ENCODE measurements at regions not wholly inside any gene's neighbourhood (a gene's known extent, or its start where the extent isn't known, plus 50 kb on each side); places are given as distances from the start of the nearest gene placed in this dataset.

DNA sequence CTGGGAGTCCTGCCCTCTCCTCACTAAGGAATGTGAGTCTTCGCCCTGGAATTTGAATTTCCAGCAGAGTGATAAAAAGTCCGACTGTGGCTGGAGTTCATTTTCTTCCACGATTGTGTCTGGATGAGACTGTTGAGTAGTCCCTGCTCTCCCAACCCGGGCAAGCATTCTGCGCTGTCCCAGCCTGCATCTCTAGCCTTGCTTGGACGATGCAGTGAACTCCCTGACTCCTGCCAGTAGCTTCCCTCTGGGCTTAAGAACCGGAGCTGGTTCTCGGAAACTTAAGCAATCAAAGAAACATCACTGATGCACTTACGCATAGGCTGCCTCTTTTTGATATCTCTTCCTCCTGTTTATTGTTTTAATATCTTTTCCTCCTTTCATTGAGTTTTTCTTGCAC is 116.0 kb upstream of the FZD8 start:
- DNase-seq = no peak

DNA sequence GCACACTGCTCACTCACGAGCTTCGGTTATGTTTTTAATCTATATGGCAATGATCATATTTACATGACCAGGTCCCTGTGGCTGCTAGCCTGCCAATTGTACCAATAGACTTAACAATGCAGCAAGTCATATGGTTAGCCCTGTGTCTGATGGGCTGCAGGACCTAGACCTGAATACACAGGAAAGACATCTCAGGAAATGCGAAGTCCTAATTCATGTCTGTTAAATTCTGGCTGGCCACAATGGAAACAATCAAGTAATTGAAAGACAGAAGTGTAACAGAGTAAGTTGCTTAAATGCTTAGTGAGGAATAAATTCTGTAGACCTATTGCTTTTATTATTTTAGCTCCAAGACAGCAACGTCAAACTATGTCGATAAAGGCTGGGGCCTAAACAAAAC is 112.4 kb upstream of the FZD8 start:
- no peak for DNase-seq

DNA sequence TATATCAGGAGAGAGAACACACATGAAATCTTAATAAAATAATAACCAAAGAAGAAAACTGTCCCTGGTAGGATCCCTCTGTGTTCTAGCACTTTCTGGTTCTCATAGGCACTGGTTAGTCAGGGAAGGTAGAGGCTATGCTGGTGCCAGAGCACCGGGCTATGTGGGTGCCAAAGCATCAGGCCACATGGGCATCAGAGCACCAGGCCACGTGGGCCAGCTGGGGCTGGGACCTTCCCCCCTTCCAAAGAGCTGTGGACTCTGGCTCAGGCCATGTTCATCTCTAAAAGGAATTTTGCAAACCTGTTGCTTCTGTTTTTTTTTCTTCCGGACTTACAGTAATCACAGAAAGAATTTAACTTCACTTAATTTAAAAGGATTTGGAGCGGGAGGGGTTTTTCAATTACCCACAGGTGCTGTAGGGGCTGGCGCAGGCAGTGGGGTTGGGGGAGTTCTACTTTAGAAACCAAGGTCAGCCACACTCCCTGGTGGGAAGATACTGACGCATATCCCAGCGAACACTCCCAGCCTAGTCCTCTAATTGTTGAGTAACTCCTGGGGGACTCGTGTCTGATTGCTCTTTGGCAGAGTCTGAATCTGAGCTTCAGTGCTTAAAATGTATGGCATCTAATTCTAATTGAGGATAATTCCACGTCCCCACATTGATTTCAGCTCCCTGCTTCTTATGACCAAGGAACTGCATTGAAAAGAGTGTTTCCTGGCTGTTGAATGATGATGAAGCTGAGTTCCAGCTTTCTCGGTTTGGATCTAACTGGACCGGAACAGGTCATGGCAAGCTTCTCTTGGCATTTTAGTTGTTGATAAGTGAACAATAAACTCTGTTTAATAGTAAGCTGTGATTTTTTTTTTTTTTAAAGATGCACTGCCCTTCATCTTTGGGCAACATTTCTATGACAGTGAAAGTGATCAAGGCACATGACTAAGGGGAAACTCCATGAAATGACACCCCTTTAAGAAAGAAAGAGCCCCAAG is 110.7 kb upstream of the FZD8 start:
- no peak for DNase-seq

DNA sequence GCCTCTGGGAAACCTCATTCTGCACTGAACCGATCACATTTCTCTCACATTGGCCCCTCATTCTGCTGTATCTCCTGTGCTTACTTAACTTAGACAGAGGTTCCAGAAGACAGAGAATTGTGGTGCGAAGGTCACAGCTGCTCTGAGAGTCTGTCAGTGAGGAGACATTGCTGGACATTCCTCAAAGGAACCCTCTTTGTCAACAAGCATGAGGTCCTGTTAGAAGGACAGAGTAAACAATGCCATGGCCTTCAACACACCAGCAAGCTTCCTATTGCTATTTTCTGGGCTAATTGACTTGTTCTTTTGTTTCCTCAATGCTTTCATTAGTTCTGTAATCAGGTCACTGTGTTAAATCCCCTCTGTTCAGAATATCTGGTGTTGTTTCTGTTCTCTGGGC is 109.3 kb upstream of the FZD8 start:
- DNase-seq = no peak

DNA sequence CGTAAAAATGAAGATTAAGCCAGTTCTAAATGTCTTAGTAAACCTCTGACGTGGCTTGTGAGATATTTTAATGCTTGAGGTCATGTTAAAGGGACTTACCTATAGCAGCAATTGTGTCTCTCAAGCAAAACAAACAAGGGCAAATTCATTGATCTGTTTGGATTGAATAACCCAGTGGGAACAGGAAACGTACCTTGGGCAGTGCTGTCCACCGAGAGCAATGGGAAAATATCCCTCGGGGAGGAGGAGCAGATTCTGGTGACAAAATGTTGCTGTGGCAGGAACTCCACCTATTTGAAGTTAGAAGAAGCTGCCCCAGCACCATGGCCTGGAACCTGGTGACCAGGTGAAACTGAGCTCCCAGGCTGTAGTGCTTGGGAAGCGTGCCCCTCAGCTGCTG is 107.1 kb upstream of the FZD8 start:
- no peak for DNase-seq

DNA sequence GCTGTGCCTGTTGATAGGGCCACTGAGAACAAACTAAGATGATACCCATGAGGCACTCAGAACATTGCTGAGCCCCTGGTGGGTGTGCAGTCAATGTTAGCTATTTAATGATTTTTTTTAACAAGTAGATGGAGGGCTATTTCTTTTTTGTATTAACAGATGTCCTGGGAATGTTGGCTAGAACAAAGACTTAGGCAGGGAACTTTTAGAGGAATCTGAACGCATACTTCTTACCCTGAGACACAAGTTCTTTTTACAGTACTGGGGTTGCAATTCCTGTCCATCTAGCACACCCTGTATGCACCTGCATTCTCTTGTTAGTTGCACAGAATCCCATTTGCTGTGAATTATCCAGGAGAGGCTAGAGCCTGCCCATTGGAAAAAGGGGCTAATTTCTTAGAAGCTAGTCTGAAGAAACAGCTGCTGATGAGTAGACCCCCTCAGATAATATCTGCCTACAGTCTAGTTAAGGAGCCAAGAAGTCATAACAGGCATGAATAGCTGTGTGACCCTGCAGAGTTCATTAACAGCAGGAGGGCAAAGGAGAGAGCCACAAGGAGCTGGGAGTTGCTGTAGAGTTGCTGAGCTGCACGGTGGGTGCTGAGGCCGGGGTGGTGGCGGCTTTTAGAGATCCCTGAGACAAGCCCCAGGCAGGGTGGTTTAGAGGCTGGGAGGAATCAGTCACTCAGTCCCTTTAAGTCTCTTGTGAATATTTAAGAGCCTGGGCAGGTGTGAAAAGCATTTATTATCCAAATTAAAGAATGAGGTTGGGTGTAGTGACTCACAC is 103.7 kb upstream of the FZD8 start:
- no peak for DNase-seq

DNA sequence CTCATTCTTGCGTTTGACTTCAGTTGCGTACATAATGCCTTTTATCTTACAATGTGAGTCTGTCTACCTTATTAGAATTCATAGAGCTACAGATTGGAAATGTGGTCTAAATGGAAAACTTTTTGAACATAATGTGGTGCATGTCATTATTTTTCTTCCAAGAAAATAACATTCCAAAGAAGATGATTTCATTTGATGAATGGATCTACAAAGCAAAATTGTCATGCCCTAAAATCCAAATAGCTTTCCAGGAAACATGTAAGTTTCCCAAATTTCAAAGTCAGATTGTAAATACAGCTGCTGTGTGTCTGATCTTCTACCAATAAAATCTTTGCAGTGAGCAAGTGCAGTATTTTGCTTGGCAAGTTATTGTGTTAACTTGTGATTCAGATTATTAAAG is 101.8 kb upstream of the FZD8 start:
- DNase-seq = no peak

DNA sequence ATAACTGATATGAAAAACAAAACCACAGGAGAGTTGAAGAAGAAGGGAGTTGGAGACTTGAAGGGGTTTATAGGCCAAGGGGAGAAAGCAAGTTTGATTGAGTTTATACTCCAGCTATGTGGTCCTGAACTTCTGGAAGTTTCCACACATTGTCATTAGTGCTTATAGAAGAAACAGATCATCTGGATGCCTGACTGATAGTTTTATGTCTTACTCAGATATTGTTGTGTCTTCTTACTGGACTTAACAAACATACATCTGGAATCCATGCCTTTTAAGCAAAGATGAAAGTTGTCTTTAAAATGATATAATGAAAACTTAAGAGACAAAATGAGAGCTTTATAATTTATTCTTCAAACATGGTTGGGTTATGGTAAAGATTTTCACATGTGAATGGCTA is 101.3 kb upstream of the FZD8 start:
- DNase-seq = no peak

DNA sequence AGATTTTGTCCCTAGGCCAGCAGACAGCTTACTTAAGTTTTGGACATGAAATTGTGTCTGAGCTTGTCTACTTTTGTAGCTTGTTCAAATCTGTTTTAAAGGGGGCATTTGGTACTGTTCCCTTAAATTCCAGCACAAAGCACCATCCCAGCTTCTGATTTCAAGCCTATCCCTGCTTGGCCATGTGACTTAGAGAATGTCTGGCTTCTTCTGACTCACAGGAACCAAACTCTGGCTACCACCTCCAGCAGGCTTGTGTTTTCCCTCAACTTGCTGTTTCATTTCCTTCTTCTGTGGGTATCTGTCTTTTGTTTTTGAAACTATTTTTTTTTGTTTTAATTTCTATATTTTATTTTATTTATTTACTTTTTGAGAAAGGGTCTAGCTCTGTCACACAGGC is 97.9 kb upstream of the FZD8 start:
- no peak for DNase-seq

DNA sequence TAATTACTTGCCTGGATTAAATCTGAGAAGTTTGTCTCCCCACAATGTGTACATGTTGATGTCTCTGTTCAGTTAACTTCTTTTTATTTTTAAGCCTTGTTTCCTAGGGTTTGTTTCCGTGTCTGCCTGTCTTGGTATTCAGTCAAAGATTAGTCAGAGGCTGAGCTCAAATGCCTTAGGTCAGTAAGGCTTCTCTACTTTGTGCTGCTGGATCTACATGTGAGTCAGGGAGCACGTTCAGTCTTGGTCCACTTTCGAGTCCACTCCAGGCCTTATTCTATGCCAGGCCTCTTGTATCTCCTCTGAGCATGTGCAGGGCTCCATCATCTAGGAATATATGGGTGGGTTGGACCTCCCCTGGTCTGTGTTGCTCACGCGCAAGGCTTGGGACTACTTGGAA is 93.3 kb upstream of the FZD8 start:
- no peak for DNase-seq

DNA sequence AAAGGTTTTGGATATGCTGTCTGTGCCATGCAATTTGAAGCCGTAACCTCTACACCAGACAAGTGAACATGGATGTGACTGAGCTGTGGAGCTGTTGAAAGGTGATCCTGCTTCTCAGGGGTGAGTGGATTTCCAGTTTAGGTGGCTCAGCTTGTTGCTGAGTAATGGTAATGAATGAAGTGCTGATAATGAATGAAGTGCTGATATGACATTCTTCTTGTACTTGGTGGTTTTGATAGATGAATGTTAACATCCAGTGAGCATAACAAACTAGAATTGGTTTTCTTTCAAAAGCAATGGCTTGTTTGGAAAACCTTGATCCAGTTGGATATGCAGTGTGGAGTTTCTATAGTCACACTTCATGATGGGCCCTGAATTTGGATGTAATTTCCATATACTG is 89.7 kb upstream of the FZD8 start:
- no peak for DNase-seq

DNA sequence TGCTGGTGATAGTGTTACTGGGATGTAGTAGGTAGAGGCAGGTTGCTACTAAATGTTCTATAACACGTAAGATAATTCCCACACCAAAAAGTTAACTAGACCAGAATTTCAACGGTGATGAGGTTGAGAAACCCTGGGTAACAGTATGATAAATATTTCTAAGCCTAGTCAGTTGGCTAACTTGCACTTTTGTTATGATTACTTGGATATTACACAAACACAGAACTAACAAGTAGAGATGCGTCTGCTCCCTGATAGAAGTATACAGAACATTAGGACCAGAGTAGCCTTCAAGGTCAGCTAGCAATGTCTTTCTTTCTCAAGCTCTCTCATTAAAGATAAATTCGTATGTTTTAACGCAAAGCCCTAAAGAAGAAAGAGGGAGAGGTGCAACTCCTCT is 86.2 kb upstream of the FZD8 start:
- no peak for DNase-seq

DNA sequence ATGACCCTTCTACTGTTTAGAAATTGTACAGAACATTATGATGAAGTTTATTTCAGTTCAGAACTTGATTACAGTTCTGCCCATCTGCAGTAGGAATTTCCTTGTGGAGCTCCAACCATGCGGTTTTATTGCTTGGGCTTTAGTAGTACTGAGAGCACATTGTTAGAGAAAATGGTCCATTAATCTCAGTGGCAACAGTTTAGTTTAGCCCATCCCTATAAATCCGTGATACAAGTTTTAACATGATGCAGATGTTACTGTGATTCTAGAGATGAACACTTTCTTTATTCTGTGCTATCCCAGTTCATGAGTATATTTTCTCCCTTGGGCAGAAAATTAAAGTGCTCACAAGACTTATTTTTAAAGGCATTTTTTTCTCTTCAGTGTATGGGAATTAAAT is 84.8 kb upstream of the FZD8 start:
- no peak for DNase-seq

DNA sequence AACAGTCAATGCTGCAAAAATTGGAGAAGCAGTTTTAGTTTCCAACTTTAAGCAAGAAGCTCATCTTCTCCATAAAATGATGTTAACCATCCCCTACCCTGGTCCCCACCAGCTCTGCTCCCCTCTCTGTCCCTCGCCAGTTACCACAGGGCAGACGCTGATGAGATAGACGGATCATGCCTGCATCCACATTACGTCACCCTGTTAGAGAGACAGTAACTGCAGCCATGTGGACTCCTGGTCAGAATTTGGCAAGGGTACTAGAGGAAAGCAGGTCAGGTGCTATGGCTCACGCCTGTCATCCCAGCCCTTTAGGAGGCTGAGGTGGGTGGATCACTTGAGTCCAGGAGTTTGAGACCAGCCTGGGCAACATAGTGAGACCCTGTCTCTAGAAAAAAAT is 81.9 kb upstream of the FZD8 start:
- no peak for DNase-seq

DNA sequence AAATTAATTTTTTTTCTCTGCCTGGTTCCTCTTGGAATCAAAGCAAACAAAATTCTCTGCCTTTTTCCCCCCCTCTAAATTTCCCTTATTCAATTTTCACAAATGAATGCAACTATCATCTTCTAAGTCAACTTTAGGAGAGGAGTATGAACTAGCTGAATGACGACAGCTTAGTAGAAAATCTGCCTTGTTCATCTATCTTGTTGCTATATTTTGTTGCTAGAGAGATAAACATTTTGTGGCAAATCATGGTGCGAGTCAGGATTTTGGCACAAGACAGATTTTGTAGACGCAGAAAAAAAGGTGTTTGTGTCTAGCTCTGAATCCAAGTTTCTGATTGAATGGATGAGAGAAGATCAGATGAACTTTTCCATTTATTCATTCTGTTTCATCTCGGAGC is 81.0 kb upstream of the FZD8 start:
- DNase-seq = no peak

DNA sequence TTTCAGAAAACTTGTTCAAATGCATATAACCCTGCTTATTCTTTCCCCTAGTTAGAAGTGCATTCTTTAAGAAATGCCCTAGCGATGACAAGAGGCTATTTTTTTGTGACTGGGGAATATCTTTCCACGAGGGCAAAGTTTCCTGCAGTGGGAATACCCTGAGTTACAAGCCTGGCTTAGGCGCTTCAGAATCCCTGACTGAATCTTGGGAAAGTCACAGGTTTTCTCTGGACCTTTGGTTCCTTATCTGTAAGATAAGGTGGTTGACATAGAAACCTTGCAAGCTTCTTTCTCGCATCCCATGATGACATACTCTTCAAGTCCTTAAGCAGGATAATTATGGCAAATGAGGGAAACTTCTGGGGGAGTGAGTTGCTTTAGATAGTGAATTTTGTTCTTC is 80.5 kb upstream of the FZD8 start:
- no peak for DNase-seq

DNA sequence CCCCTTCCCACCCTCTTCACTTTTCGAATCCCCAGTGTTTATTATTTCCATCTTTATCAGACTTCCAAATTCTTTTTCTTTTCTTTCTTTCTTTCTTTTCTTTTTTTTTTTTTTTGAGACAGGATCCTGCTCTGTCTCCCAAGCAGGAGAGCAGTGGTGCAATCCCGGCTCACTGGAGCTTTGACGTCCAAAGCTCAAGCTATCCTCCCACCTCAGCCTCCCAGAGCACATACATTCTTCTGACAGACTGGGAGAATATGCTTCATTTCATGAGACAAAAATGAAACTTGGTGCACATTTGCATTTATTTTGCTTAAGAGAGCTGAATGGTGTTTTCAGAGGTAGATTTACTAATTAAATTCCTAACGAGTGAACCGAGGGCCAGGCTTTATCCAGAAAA is 80.1 kb upstream of the FZD8 start:
- no peak for DNase-seq

DNA sequence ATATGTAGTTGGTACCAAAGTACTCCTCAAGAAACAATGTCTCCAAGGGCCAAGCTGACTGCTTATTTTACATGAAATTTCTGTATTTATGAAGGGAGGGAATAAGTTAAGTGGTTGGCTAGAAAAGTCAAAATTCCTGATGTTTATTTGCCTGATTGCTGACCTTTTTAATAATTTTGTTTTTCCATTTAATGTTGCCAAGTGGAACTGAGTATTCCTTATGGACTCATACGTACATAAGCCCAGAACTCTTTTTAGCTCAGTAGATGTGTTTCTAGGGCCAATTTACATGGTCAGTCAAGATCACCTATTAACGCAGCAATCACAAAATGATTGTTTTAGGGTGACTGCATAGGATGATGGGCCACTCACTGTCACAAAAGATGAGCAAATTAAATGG is 78.3 kb upstream of the FZD8 start:
- DNase-seq = no peak

DNA sequence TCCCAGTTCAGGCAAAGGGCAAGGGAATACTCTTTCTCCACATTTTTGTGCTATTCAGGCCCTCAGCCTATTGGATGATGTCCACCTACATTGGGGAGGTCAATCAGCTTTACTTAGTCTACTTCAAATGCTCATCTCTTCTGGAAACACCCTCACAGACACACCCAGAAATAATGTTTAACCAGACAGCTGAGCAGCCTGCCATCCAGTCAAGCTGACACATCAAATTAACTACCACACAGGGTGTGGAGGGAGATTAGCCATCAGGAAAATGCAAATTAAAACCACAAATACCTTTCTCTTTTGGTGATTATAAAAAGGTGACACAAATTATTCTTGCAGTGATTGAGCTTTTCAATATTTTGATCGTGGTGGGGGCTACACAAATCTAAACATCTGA is 74.7 kb upstream of the FZD8 start:
- no peak for DNase-seq

DNA sequence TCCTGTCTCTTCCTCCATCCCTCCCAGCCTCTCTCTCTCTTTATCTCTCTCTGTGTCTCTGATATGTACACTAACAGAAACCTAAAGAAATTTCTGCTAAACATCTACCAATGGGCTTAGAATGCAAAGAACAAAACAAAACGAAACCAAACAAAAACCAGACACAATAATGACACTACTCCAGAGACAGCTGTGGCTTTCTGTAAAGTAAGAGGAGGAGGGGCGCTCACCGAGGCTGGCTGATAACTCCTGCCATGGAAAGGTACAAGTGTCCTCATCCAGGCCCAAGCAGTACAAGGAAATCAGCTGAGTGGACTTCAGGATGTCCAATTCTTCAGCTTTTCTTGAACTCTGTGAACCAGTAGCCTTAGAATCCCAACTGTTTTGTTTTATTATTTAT is 70.4 kb upstream of the FZD8 start:
- no peak for DNase-seq

DNA sequence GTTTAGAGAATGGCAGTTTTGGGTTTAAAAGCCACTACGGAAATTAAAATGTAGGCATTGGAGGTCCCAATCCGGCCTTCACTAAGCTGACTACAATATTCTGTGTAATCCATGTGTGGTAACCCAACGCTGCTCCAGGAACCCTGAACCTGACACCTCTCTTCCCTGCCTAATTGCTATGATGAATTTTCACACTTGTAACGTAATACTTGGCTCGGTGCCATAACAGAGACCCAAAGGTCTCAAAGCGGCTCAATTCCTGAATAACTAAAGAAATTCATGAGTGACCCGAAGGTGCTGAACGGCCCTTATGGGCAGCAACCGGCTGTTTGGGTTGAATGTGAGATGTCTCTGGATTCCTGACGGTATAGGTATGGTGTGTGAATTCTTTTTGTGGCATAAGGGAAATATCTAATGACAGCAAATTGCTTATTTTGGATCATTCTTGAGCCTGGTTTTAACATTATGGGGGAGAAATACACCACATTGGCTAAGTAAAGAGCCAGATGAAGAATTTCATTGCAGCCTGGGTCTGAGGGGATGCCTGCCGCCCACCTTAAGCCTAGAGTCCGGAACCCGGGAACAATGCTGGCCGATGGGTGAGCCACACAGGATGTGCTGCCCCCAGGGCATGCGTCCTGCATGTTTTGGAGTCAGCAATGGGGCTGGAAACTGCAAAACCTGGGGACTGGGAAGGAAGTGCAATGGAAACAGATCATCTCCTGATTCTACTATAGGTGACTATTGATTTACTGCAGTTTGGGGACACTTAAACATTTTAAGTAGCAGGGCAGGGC is 69.7 kb upstream of the FZD8 start:
- no peak for DNase-seq

DNA sequence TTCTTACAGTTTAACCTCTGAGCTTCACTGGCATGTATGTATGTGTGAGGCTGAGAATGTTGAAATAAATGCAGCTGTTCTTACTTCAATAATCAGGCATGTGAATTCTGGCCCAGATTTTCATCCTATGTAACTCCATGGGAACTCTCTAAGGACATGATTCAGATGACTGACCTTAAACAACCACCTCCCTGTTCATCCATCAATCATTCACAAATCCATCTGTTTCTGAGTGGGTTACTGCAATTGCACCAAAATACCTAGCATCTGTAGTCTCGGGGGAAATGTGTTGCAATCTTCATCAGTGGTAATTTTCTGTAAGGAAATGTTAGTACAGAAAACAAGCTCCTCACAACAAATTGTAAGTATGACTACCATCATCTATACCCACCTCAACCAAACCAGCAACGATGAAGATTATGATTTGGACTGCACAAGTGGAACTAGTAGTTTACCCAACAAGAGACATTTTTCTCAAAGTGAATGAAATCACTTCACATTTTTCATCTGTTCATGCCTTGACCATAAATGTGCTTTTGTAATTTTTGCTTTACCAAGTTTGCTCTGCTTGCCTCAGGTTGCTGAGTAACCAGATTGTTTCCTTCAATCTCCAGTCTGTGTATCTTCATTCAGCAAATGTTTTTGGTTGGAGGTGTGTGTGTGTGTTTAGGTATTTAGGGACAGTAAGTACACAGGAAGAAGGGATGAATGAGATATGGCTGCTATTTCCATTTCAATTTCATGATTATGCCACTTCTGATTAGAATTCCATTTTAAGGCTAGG is 65.7 kb upstream of the FZD8 start:
- DNase-seq = no peak

DNA sequence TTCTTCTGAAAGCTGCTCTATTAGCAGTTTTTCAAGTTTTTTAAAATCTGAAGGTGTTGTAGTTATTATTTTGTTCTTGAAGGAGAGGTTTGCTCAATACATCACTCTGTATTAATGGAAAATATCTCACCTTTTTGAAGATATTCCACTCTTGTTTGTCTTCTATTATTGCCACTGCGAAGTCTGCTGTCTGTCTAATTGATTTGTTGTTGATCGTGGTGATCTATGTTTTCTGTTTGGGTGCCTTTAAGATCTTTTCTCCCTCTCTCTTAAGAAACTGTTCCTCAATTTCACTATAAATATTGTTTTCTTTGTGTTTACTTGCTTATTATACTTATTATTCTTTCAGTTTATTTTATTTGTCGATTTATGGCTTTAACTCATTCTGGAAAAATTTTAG is 64.9 kb upstream of the FZD8 start:
- DNase-seq = no peak

All from retina (tissue), 1 donor.